Adrenal gland (tissue), 9 donors: ENCODE measurements at regions not wholly inside any gene's neighbourhood (a gene's known extent, or its start where the extent isn't known, plus 50 kb on each side); places are given as distances from the start of the nearest gene placed in this dataset.

Experiments
- DNase-seq, 7 donors: peaks; one replicate each; pipeline ENCODE4 v3.0.0-alpha.2; 2019 to 2020
- H3K27ac ChIP-seq, 5 donors: fragments of 200-600 bp; sonication (generic) in 4 of 5; 1 replicate in 3 of 5; 2 replicates in 2 of 5; pipeline versions ENCODE4 v1.5.1 to v1.8.0; 2016 to 2020; ENCODE audit warnings: mild to moderate bottlenecking in 1 of 5
- H3K27me3 ChIP-seq: fragments of 200-600 bp; 2 replicates; pipeline ENCODE4 v1.8.0; 2021
- H3K36me3 ChIP-seq, 2 donors: fragments of 200-600 bp; replicated peaks in 1 of 2; 1 replicate in 1 of 2; 2 replicates in 1 of 2; pipeline versions ENCODE4 v1.5.1 to v1.8.0; 2018 to 2022
- H3K4me1 ChIP-seq, 2 donors: fragments of 200-600 bp; replicated peaks in 1 of 2; 1 replicate in 1 of 2; 2 replicates in 1 of 2; pipeline versions ENCODE4 v1.5.1 to v1.8.0; 2018 to 2021
- H3K4me3 ChIP-seq, 4 donors: fragments of 200-600 bp; sonication (generic) in 3 of 4; one replicate each; pipeline ENCODE4 v1.5.1; 2016 to 2018
- H3K9me3 ChIP-seq, 3 donors: fragments of 200-600 bp; sonication (generic) in 1 of 3; replicated peaks in 1 of 3; 1 replicate in 2 of 3; 2 replicates in 1 of 3; pipeline versions ENCODE4 v1.5.1 to v1.8.0; 2016 to 2021
- CTCF ChIP-seq, 6 experiments: fragments of 450-650 bp in 4 of 6; fragments of 200-600 bp in 2 of 6; sonication (generic) in 1 of 6; IDR thresholded peaks; 1 replicate in 5 of 6; 2 replicates in 1 of 6; pipeline versions ENCODE4 v1.5.1 to v1.8.0; 2016 to 2021; ENCODE audit warnings: antibody characterized with exemption in 6 of 6, mild to moderate bottlenecking in 2 of 6, moderate library complexity in 1 of 6
- POLR2A ChIP-seq, 2 donors: fragments of 450-650 bp; IDR thresholded peaks; one replicate each; pipeline ENCODE4 v1.6.1; 2017; ENCODE audit warnings: antibody characterized with exemption in 2 of 2, mild to moderate bottlenecking in 2 of 2, moderate library complexity in 1 of 2
- WGBS, 4 donors: extraction: QIAGEN DNeasy Blood & Tissue Kit in 2 of 4; methylation state at CpG; one replicate each; pipeline versions ENCODE4 v1.1.5 to v1.1.7; 2013 to 2017; 5-methylcytosine and 5-hydroxymethylcytosine counted together
- intact Hi-C, 2 donors: fragments of 100-400 bp; cut with DNase I; formaldehyde crosslinking; loops; one replicate each; pipeline versions ENCODE4 v1.14.1 to v1.15.0; 2022 to 2023
- donor health status: healthy with polysubstance abuse.
- donor health status: Bipolar disorder and iron deficiency.
- donor health status: DM: yes; HTN: yes; CAD: no.
- donor health status: DM: no; HTN: no; CAD: no.
- donor health status: DM: no; HTN: no; CAD: no.

DNA sequence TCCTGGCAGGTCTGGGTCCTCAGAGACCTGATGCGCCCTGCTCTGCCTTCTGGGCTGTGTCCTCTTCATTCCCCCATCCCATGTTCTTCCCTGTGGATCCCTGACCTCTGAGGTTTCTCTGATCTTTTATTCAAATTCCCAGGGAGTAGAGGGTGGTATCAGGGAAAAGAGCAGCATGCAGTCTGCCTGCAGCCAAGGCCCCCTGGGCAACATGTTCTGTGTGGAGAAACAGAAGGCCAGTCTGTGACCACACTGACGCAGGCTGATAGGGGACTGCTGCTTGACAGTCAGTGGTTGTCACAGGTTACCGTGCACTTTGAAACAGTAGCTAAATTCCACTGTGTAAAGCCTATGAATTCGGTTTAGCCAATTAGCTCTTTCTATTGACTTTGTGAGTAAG is 156.6 kb upstream of the IRX2 start:
- no peak overlapping the region for H3K4me3 ChIP-seq
- H3K27ac ChIP-seq: no peak overlapping the region
- no peaks in the 10 kb centered on the region for H3K36me3 ChIP-seq
- no peaks in the 10 kb centered on the region for H3K27me3 ChIP-seq
- intact Hi-C loops: no loop called here
- no peaks in the 10 kb centered on the region for H3K9me3 ChIP-seq
- 84 to 88% (median 86%) methylated on average over 4 of the region's 4 CpGs for WGBS, 4 donors
- DNase-seq: peak in 1 of 7 donors; percentile 10
- no peak for TF ChIP-seq POLR2A (IDR thresholded peaks at IDR 0.05)
- TF ChIP-seq CTCF (IDR thresholded peaks at IDR 0.05): no peak
- no peaks in the 10 kb centered on the region for H3K4me1 ChIP-seq

DNA sequence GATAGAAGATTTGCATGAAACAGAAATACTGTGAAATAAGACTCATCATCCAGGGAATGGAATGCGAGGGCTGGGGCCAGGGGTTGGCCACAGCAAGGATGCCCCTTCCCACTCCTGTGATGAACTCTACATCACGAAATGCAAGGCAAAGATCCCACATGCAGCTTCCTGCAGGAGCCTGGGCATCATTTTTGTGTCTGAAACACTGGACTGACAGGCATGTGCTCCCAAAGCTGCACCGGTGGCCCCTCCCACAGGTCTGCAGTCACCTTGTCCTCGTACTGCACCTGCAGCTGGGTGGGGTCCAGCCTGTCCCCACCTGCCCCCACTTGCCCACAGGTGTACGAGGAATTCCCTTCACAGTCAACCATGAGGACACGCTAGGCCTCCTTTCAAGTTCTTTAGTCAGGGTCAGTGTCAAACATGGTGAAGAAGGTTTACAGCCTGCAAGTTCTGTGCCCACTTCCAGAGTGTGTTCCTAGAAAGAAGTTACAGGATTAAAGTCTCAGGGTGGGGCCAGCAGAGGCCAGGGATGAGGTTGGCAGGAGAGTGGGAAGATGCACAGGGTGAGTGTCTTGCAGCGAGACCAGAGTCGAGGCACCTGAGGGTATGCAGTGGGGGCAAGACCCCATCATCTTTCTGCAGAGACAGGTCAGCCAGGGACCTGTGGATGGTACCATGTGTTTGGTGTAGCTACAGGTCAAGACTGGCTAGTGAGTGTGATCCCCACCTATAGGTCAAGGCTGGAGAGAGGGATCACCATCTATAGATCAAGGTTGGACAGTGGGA is 155.0 kb upstream of the IRX2 start:
- TF ChIP-seq POLR2A (IDR thresholded peaks at IDR 0.05): no peak
- TF ChIP-seq CTCF (IDR thresholded peaks at IDR 0.05): no peak
- no peaks in the 10 kb centered on the region for H3K36me3 ChIP-seq
- no peaks in the 10 kb centered on the region for H3K27me3 ChIP-seq
- H3K9me3 ChIP-seq: no peaks in the 10 kb centered on the region
- DNase-seq: peak in 1 of 7 donors; percentile 18
- H3K27ac ChIP-seq: no peak overlapping the region
- WGBS, 4 donors: 79 to 87% (median 84%) methylated on average over 7 to 8 of the region's 8 CpGs
- intact Hi-C loops: no loop called here
- H3K4me1 ChIP-seq: no peaks in the 10 kb centered on the region
- no peak overlapping the region for H3K4me3 ChIP-seq

DNA sequence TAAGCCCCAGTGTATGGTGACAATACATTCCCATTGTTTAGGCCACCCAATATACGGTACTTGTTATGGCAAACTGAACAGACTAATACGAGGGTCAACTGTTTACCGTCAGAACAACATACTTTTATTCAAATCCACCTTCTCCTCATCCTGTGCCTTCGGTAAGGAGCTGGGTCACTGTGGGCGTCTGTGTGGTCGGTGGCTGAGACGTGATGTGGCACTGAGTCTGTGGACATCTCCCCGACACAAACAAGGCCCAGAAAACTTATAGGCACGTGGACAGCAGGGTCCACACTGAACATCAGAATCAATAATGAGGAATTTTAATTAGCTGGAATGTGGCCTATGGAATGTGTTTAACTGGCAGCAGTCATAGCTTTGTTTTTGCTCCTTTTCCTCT is 154.3 kb upstream of the IRX2 start:
- H3K9me3 ChIP-seq: no peaks in the 10 kb centered on the region
- H3K27me3 ChIP-seq: no peaks in the 10 kb centered on the region
- no peaks in the 10 kb centered on the region for H3K4me1 ChIP-seq
- H3K27ac ChIP-seq: no peak overlapping the region
- intact Hi-C loops: no loop called here
- TF ChIP-seq CTCF (IDR thresholded peaks at IDR 0.05): no peak
- no peak for TF ChIP-seq POLR2A (IDR thresholded peaks at IDR 0.05)
- no peaks in the 10 kb centered on the region for H3K36me3 ChIP-seq
- no peak overlapping the region for H3K4me3 ChIP-seq
- no peak for DNase-seq
- 48 to 70% (median 66%) methylated on average over 9 of the region's 9 CpGs for WGBS, 4 donors

DNA sequence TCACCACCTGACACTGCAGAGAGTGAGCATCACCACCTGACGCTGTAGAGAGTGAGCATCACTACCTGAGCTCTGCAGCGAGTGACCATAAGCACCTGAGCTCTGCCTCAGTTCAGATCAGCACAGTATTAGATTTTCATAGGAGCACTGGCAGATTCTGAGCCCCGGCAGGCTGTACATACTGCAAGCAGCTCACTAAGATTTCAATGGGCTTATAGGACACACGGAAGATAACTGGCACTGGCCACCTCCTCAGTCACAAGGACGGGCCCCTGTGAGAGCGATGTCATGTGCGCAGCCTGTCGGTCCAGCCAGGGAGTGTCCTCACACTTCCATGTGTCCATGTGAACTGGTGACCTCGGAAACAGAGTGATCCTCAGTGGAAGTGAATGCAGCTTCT is 153.5 kb upstream of the IRX2 start:
- Histone ChIP-seq H3K27ac (no peak overlapping the region), H3K4me1 (no peaks in the 10 kb centered on the region), H3K27me3 (no peaks in the 10 kb centered on the region), H3K9me3 (no peaks in the 10 kb centered on the region), H3K4me3 (no peak overlapping the region), H3K36me3 (no peaks in the 10 kb centered on the region)
- WGBS, 4 donors: 70 to 83% (median 78%) methylated on average over 9 of the region's 9 CpGs
- DNase-seq: peak in 1 of 7 donors; percentile 18
- intact Hi-C loops: no loop called here
- TF ChIP-seq POLR2A (IDR thresholded peaks at IDR 0.05) (no peak), CTCF (IDR thresholded peaks at IDR 0.05) (no peak)
